ENCODE measurements at regions not wholly inside any gene's neighbourhood (a gene's known extent, or its start where the extent isn't known, plus 50 kb on each side); places are given as distances from the start of the nearest gene placed in this dataset.

DNA sequence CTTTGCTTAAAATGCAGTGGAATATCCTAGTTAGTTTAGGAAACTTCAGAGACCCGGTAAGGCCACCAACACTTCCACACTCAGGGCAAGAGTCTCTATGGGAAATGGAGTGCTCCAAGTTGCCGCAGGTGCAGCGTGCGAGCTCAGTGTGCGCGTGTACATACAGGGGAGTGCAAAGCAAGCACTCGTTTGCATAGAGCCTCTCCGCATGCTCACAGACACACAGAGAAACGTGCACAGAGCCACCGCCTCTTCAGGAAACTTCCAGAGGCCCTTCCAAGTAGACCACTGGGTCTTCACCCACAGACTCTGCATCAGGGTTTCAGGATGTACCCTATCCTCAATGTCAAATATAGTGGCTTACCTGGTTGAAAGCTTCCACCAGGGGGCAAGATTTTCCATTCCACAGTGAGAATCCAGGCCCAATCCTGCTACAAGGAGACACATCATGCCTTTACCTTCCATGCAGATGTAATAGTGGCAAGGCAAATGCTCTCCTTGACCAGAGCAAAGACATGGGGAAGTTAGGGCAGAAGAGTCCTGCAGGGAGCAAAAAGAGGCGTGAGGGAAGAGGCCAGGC is 513.0 kb upstream of the MYT1L start:
- Mint-ChIP-seq H3K4me1 (no peaks in the 10 kb centered on the region), H3K4me3 (no peak overlapping the region), H3K36me3 (no peaks in the 10 kb centered on the region), H3K27ac (peak overlapping the region in 1 of 6 donors; percentile 10), H3K9me3 (no peaks in the 10 kb centered on the region), H3K27me3 (no peaks in the 10 kb centered on the region)
- ATAC-seq (ENCODE audit: low read depth in 2 of 2) (no peak), DNase-seq (no peak)

DNA sequence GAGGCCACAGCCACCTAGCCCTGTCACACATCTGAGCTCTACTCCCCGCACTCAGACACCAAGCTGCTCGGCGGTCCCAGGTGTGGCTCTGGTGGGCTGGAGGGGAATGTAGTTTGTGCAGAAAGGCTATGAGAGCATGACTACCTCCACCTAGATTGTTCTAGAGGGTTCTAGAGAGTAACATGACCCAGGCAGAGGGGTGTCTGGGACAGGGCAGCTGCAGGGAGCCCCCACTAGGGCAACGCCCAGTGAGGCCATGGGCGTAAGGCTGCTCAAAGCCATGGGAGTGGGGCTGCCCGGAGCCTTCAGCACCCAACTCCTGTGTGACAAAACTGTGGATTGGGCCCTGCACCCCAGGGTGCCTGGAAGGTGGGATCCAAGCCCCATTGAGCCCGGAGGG is 511.4 kb upstream of the MYT1L start:
- H3K4me3 Mint-ChIP-seq, result no peak overlapping the region
- ATAC-seq (ENCODE audit: low read depth in 2 of 2) (no peak), DNase-seq (no peak)
- no peaks in the 10 kb centered on the region for H3K36me3 Mint-ChIP-seq
- no peaks in the 10 kb centered on the region for H3K4me1 Mint-ChIP-seq
- H3K27ac Mint-ChIP-seq, result no peak overlapping the region
- peaks cover 3 to 11% (median 9%) of the 10 kb centered on the region in 3 donors for H3K27me3 Mint-ChIP-seq
- peaks cover 0 to 4% (median 0%) of the 10 kb centered on the region in 7 donors for H3K9me3 Mint-ChIP-seq

- ATAC-seq (ENCODE audit: low read depth in 2 of 2) (no peak), DNase-seq (no peak)
- Mint-ChIP-seq H3K4me3 (no peak overlapping the region), H3K27ac (no peak overlapping the region), H3K4me1 (no peaks in the 10 kb centered on the region), H3K36me3 (no peaks in the 10 kb centered on the region), H3K27me3 (peaks cover 11 to 14% (median 11%) of the 10 kb centered on the region in 3 donors), H3K9me3 (peaks cover 0 to 9% (median 3%) of the 10 kb centered on the region in 7 donors)
These were observed 509.7 kb upstream of the MYT1L start for GRCh38 chr2:2840681-2841300.

DNA sequence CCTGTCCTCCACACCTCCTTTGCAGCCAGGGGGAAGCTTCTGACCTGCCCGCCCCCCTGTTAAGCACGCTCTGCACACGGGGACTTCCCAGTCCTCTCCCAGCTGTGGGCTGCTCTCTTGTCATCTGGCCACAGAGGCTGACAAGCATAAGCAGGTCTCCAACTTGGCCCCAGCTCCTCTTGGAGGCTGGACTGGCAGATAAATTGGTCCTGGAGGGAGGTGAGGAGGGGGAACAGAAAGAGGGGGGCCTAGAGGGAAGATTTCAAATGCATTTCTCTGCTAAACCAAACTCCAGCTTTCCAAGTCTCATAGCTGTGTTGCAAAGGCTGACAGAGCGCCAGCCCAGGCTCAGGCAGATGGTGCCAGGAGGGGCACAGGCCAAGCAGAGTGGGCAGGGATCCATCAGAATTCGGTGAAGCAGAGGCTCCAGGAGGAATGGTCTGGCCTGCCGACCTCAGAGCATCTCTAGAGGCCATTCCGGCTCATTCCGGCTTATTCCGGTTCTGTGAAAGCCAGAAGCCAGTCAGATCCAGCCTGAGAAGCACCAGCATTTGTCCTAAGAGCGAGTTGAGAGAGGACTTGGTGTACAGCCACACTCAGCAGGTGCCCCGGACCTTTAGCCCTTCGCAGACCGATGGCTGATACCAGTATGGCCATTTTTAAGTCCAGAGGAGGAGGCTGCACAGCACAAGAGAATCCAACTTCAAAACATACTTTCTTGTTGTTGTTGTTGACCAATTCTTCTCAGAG is 508.9 kb upstream of the MYT1L start:
- no peaks in the 10 kb centered on the region for H3K4me1 Mint-ChIP-seq
- H3K36me3 Mint-ChIP-seq, result no peaks in the 10 kb centered on the region
- no peak overlapping the region for H3K4me3 Mint-ChIP-seq
- no peak for DNase-seq
- no peak for ATAC-seq (ENCODE audit: low read depth in 2 of 2)
- H3K27ac Mint-ChIP-seq, result no peak overlapping the region
- H3K27me3 Mint-ChIP-seq, result peaks cover 11 to 18% (median 12%) of the 10 kb centered on the region in 3 donors
- H3K9me3 Mint-ChIP-seq, result peaks cover 0 to 9% (median 3%) of the 10 kb centered on the region in 7 donors

DNA sequence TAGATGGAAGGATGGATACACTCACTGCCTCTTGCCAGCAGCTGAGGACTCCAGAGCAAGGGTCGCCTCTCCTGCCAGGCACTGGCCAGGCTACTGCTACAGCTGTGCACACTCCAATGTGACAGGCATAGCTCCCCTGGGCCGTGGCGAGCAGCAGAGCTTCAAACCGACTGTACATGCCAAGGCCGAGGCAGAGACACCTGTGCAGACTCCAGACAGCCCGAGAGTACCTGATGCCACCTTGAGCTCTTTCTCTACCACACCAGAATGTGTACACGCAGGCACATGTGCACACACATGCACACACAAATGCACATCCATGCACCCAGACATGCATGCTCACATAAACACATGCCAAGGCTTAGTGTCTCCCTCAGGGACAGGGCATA is 508.3 kb upstream of the MYT1L start:
- H3K4me3 Mint-ChIP-seq, result no peak overlapping the region
- DNase-seq, result no peak

GRCh38 chr2:2838548-2838845 is 507.4 kb upstream of the MYT1L start:
- ATAC-seq (ENCODE audit: low read depth in 2 of 2) (no peak), DNase-seq (no peak)
- H3K27me3 Mint-ChIP-seq, result peaks cover 11 to 18% (median 12%) of the 10 kb centered on the region in 3 donors
- H3K4me1 Mint-ChIP-seq, result no peaks in the 10 kb centered on the region
- H3K36me3 Mint-ChIP-seq, result no peaks in the 10 kb centered on the region
- H3K9me3 Mint-ChIP-seq, result peaks cover 0 to 9% (median 3%) of the 10 kb centered on the region in 7 donors
- H3K4me3 Mint-ChIP-seq, result no peak overlapping the region
- no peak overlapping the region for H3K27ac Mint-ChIP-seq

More for the DNA sequence above, 508.3 kb upstream of the MYT1L start:
- Mint-ChIP-seq H3K27ac (no peak overlapping the region), H3K4me1 (no peaks in the 10 kb centered on the region), H3K9me3 (peaks cover 0 to 9% (median 3%) of the 10 kb centered on the region in 7 donors), H3K27me3 (peaks cover 11 to 18% (median 12%) of the 10 kb centered on the region in 3 donors), H3K36me3 (no peaks in the 10 kb centered on the region)
- ATAC-seq (ENCODE audit: low read depth in 2 of 2), result no peak

GRCh38 chr2:2837746-2838547 is 506.9 kb upstream of the MYT1L start:
- Mint-ChIP-seq H3K36me3 (no peaks in the 10 kb centered on the region), H3K27me3 (peaks cover 11 to 18% (median 12%) of the 10 kb centered on the region in 3 donors), H3K4me1 (no peaks in the 10 kb centered on the region), H3K9me3 (peaks cover 0 to 9% (median 3%) of the 10 kb centered on the region in 7 donors), H3K4me3 (no peak overlapping the region), H3K27ac (peak overlapping the region in 1 of 6 donors; percentile 52)
- DNase-seq (no peak), ATAC-seq (ENCODE audit: low read depth in 2 of 2) (no peak)

DNA sequence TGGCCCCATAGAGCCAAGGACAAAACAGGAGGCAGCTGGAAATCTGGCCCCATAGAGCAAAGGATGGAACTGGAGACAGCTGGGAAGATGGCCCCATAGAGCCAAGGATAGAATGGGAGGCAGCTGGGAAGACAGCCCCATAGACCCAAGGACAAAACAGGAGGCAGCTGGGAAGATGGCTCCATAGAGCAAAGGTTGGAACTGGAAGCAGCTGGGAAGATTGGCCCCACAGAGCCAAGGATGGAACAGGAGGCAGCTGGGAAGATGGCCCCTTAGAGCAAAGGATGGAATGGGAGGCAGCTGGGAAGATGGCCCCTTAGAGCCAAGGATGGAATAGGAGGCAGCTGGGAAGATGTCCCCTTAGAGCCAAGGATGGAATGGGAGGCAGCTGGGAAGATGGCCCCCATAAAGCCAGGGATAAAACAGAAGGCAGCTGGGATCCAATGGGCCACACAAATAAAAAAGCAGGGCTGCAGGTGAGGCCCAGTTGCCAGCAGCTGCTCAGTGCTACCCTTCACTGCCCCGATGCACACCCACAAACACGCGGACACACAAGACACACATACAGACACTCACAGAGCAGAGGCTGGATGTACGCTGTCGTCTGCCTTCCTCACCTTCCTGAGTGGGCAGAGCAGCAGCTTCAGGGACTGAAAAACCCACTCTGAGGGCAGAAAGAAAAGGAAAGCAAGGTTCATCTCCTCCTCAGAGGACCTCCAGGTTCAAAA is 505.4 kb upstream of the MYT1L start:
- Mint-ChIP-seq H3K9me3 (peaks cover 0 to 9% (median 3%) of the 10 kb centered on the region in 7 donors), H3K27ac (no peak overlapping the region), H3K27me3 (peaks cover 12 to 20% (median 13%) of the 10 kb centered on the region in 3 donors), H3K4me3 (no peak overlapping the region), H3K36me3 (no peaks in the 10 kb centered on the region), H3K4me1 (no peaks in the 10 kb centered on the region)
- ATAC-seq (ENCODE audit: low read depth in 2 of 2) (no peak), DNase-seq (no peak)

DNA sequence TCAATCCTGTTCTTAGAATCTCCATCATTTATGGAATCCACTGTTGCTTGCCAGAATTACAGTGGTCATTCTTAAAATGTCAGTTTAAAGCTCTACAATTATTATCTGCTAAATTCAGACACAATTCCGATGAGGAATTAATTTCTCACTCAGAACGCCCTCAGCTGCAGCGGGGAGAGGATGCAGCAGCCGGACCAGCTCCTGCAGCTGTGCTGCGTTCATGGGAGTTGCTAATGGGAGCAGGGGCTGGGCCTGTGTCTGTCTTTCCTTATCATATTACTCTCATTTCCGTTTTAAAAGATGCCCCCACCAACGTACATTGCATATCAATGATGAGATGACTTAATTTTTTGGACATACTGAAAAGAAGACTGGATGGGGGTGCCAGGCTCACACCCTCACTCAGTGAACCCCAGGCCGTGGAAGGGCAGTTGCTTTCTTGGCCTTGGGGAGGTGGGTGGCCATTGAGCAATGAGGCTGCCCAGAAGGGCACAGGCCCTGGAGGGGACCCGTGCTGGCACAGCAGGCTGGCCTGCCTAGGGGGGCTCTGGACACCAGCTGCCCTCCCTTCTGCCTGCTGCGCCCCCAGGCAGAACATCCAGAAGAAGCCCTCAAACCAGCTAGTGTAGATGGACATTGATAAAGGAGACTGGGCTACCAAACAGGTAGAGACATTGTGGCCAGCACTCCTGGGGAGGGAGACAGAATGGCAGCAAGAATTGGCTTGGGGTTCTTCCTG is 503.6 kb upstream of the MYT1L start:
- H3K27ac Mint-ChIP-seq, result peak overlapping the region in 1 of 6 donors; percentile 23
- H3K4me3 Mint-ChIP-seq, result no peak overlapping the region
- peaks cover 12 to 30% (median 21%) of the 10 kb centered on the region in 3 donors for H3K27me3 Mint-ChIP-seq
- no peak for DNase-seq
- H3K4me1 Mint-ChIP-seq, result no peaks in the 10 kb centered on the region
- no peak for ATAC-seq (ENCODE audit: low read depth in 2 of 2)
- peaks cover 0 to 5% of the 10 kb centered on the region in 2 donors for H3K36me3 Mint-ChIP-seq
- peaks cover 0 to 15% (median 6%) of the 10 kb centered on the region in 7 donors for H3K9me3 Mint-ChIP-seq

DNA sequence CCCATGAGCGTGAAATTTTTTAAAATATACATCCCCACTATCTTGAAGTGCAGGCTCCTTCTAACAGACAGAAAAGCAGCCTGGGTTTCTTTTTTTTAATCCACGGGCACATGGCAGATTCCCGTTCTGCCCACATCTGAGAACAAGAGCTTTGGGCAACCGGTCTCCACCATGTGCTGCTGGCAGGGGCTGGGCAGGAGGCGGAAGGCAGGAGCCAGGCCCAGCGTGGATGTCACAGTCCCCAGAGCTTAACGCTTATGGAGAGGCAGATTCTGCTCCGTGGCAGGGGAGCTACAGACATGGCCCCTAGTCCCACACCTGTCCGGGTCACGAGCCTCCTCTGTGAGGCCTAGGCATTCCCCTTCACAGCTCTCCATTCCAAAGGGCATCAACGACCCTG is 503.0 kb upstream of the MYT1L start:
- no peak for ATAC-seq (ENCODE audit: low read depth in 2 of 2)
- no peak overlapping the region for H3K27ac Mint-ChIP-seq
- no peak overlapping the region for H3K4me3 Mint-ChIP-seq

DNA sequence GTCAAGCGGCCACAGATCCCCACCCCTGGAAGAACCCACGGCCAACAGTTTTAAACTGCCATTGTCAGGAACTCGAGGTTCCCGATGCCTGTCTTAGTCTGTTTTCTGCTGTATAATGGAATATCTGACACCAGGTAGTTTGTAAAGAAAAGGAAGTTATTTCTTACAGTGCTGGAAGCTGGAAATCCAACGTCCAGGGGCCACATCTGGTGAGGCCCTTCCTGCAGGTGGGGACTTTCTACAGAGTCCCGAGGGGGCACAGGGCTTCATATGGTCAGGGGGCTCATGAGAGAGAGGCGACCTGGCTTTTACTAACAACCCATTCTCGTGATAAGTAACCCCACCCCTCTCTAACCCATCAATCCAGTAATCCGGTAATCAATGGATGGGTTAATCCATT is 501.6 kb upstream of the MYT1L start:
- peaks cover 0 to 15% (median 6%) of the 10 kb centered on the region in 7 donors for H3K9me3 Mint-ChIP-seq
- no peaks in the 10 kb centered on the region for H3K4me1 Mint-ChIP-seq
- peaks cover 0 to 5% of the 10 kb centered on the region in 2 donors for H3K36me3 Mint-ChIP-seq
- no peak for ATAC-seq (ENCODE audit: low read depth in 2 of 2)
- H3K4me3 Mint-ChIP-seq, result no peak overlapping the region
- no peak overlapping the region for H3K27ac Mint-ChIP-seq
- DNase-seq, result no peak
- peaks cover 9 to 23% (median 14%) of the 10 kb centered on the region in 3 donors for H3K27me3 Mint-ChIP-seq

More for the DNA sequence above, 503.0 kb upstream of the MYT1L start:
- no peak for DNase-seq
- Mint-ChIP-seq H3K9me3 (peaks cover 0 to 16% (median 6%) of the 10 kb centered on the region in 7 donors), H3K27me3 (peaks cover 12 to 34% (median 21%) of the 10 kb centered on the region in 3 donors), H3K4me1 (no peaks in the 10 kb centered on the region), H3K36me3 (peaks cover 0 to 5% of the 10 kb centered on the region in 2 donors)

- Mint-ChIP-seq H3K27ac (no peak overlapping the region), H3K4me1 (no peaks in the 10 kb centered on the region), H3K4me3 (no peak overlapping the region), H3K9me3 (peaks cover 0 to 15% (median 6%) of the 10 kb centered on the region in 7 donors), H3K27me3 (peaks cover 9 to 23% (median 10%) of the 10 kb centered on the region in 3 donors), H3K36me3 (peaks cover 0 to 5% of the 10 kb centered on the region in 2 donors)
- DNase-seq, result no peak
- ATAC-seq (ENCODE audit: low read depth in 2 of 2), result no peak
These were observed 500.6 kb upstream of the MYT1L start for GRCh38 chr2:2831633-2832032.
